GM19463 (cell line): ENCODE measurements at regions not wholly inside any gene's neighbourhood (a gene's known extent, or its start where the extent isn't known, plus 50 kb on each side); places are given as distances from the start of the nearest gene placed in this dataset.

Experiments used
- ATAC-seq: cut with Tn5 transposase; IDR thresholded peaks from one replicate; pipeline ENCODE4 v1.9.1; 2021; ENCODE audit warnings: mild to moderate bottlenecking, moderate library complexity; ENCODE audit not compliant: unreplicated experiment

DNA sequence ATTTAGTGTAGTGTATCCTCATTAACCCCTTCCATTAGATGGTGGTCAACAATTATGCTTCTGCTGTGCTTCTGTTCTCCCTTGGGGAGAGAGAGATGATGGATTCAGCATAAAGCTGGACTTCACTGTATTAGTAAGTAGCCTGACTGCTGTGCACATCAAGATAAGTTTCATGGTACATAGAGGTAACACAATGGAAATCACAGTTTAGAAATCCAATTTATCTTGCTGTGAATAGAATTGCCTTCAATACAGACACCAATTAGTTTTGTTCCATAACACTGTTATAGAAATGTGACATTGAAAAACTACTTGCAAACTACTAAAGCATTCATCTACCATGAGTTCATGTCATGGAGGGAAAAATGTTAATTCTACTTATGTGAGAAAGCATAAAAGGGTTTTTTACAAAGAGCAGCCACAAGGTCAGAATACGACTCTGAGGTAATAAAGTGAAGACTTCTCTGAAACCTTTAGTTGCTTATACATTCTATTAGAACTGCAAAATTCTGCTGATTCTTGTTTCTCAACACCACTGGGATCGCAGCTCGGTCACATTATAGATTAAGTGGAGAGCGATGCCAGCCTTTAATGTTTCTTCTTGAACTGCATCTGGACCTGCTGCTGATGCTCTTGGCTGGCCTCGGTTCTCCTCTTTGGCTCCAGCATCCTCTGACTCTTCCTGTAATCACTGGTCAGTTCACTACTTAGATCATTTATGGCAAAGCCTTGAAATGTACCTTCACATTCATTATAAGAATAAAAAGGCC, 190.8 kb downstream of the ATP23 start:
- ATAC-seq: no peak

- ATAC-seq: no peak
These were observed 197.1 kb downstream of the ATP23 start for GRCh38 chr12:58138424-58138823.

DNA sequence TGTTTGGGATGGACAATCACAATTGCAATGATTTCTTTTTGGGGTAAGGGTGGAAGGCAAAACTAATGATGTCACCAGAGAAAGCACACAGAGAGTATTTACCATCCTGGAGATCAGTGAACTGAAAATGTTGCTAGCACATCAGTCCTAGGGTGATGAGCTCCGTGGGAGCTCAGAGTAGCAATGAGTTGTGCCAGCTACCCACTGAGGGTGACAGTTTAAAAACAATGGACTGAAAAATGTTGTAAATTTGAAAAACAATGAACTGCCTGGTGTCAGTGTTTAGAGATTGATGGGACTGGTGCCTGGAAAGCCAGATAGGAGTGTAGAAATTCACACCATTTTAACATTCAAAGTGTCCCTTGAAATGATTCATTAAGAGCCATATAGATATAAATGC, 198.5 kb downstream of the ATP23 start:
- ATAC-seq: no peak

- ATAC-seq: no peak
These were observed 199.0 kb downstream of the ATP23 start for GRCh38 chr12:58140395-58140794.

DNA sequence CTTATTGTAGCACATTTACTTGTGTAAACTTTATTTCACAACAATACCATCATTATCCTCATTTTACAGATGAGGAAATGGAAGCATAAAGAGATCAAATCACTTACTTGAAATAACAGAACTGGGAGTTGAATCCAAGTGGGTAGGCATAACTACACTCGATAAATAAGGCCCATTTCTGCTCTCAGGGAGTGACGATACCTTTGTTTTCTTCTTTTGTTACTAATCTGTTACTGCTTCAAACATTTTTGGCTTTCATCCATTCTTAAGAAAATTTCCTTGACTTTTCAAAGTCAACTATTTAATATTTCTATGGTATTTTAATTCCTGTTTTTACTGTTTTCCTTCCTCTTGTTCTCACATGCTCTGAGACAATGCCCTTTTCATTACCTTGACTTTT, 201.6 kb downstream of the ATP23 start:
- ATAC-seq: no peak

DNA sequence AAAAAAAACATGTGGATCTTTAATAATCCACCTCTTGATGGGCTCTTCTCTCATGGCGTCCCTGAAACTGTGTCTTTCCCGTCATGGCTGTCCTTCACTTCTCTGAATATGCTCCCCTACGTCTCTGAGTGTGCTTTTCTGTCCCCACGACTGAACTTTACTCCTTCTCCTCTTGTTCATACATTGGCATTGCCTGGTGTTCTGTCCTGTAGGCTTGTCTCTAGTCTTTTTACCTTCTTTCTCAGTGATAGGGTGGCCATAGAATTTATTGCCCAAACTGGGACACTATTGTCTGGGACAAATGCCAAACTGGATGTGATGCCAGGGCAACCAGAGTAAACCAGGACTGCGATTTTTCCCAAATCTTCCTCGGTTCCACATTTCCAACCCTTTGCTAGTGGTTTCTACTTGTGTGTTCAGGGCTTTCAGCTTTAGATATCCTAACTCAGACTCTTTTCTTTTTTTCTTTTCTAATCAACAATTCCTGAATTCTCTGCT, 202.2 kb downstream of the ATP23 start:
- no peak for ATAC-seq

- no peak for ATAC-seq
These were observed 207.0 kb downstream of the ATP23 start for GRCh38 chr12:58148405-58148804.

DNA sequence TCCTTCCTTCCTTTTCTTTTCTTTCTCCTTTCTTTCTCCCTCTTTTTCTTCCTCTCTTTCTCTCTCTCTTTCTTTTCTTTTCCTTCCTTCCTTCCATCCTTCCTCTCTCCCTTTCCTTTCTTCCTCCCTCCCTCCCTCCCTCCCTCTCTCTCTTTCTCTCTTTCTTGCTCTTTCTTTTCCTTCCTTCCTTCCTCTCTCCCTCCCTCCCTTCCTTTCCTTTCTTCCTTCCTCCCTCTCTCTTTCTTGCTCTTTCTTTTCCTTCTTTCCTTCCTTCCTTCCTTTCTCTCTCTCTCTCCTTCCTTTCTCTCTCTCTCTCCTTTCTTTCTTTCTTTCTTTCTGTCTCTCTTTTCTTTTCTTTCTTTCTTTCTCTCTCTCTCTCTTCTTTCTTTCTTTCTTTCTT, 207.6 kb downstream of the ATP23 start:
- no peak for ATAC-seq

DNA sequence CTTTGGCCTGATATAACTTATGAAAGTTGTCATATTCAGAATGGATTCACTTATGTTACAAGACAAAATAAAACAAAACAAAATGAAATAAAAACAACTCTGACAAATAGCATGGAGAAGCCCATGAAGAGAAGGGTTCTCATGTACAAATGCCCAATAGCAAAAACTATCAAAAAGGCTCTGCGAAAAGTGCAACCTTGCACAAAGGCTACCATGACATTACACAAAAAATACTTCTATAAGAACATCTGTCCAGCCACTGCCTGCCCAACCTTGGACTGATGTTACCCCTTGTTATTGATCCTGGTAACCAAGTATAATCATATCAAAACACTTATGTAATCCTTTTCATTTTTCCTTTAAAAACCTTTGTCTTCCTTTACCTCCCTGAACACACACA, 213.0 kb downstream of the ATP23 start:
- ATAC-seq: no peak

DNA sequence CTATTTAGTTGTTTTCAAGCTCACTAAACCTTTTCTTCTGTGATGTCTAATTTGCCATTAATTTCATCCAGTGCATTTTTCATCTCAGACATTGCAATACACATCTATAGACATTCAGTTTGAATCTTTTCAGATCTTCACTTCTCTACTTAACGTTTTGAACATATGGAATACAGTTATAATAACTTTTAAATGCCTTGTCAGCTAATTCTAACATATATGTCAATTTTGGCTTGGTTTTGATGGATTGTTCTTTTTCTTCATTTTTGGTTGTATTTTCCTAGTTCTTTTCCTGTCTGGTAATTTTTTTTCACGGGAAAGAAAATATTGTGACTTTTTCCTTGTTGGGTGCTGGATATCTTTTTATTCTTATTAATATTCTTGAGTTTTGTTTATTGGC, 215.3 kb downstream of the ATP23 start:
- no peak for ATAC-seq

GRCh38 chr12:58159941-58160340, 218.6 kb downstream of the ATP23 start:
- no peak for ATAC-seq

DNA sequence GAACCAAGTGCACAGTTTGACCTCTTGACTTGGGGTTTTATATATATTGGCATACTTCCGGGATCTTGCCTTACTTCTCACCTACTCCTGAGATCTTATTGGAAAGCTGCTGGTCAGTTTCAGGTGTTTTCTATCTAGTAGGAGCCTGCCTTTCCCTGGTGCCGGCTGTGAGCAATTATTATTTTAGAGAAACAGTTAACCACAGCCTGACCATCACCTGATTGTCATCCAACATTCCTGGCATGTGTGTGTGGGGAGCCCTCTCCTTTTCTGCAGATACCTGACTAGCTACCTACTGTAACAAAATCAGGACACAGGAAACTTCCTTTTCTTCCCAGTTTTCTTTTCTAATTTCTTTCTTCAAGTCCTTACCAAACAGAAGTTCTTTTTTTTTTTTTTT, 220.4 kb downstream of the ATP23 start:
- ATAC-seq: no peak

DNA sequence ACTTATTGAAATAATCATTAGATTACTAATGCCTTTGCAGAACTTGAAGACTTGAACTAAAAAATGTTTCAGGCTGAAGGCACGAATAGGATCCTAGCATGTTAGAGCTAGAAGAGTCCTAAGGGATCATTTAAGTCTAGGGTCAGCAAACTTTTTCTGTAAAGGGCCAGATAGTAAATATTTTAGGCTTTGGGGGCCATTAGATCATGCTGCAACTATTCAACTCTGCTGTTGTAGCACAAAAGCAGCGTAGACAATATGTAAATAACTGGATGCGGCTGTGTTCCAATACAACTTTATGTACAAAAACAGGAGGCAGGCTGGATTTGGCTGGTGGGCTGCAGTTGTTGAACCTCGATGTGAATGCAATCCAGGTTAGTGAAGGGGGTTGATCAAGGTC, 221.7 kb downstream of the ATP23 start:
- ATAC-seq: no peak

DNA sequence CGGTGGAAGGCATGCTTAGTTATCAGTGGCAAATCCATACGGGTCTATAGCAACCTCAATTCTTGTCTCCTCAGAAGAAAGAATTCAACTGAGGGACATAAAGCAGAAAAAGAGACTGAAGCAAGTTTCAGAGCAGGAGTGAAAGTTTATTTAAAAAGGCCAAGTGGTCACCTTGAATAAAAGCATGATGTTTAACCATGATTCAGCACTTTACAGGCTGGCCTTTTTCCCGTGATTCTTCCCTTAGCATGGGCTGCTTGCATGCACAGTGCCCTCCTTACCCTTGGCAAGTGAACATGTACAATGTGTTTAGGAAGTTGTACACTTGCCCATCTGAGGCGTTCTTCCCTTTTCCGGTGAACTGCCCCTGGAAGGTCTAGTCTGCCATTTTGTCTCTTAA, 225.3 kb downstream of the ATP23 start:
- no peak for ATAC-seq

DNA sequence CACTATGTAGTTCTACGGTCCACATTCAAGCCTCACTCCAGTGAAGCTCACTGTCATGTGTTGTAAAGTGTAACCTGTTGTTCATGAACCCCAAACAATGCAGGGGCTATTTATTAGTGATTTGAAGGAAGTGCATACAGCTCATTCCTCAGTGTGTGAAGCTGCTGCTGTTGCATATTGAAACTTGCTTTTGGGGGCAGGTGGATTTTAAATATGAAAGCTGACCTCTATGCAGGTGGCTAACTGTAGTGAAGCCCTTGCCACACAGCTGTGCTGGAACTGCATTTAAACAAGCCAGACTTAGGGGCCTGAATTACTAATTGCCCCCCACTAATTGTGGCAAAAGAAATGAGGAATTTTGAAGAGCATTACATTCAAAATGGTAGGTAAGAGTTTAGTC, 226.3 kb downstream of the ATP23 start:
- no peak for ATAC-seq

- ATAC-seq: no peak
These were observed 228.5 kb downstream of the ATP23 start for GRCh38 chr12:58169826-58170225.

- ATAC-seq: no peak
These were observed 230.5 kb downstream of the ATP23 start for GRCh38 chr12:58171914-58172313.

DNA sequence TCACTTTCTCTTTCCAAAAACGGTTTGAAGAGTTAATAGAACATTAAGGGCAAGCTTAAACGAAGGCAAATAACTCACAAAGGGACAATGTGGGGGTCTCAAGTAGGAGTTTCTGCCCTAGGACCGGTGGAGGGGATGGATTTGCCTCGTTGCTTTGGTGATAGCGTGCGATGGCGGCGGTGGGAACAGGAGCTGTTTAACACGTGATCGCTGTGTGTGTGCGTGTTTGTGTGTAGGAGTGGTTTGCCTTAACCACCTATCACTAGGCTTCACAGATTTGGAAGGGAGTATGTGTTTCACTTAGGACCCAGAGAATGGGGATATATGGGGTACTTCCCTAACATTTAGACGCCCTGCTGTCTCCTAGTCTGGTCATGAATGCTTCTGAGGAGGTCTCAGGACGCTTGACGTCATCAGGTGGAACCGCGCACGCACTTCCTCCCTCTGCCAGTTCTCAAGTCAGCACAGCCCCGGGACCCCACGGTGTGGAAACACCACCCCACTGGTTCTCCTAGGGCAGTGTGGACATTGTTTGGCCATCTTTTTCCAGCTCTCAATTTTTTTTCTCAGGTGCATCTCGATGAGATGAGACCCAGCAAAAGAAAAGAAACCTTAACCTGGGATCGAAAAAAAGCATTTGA, 231.2 kb downstream of the ATP23 start:
- no peak for ATAC-seq

GRCh38 chr12:58174316-58174715, 232.9 kb downstream of the ATP23 start:
- no peak for ATAC-seq

DNA sequence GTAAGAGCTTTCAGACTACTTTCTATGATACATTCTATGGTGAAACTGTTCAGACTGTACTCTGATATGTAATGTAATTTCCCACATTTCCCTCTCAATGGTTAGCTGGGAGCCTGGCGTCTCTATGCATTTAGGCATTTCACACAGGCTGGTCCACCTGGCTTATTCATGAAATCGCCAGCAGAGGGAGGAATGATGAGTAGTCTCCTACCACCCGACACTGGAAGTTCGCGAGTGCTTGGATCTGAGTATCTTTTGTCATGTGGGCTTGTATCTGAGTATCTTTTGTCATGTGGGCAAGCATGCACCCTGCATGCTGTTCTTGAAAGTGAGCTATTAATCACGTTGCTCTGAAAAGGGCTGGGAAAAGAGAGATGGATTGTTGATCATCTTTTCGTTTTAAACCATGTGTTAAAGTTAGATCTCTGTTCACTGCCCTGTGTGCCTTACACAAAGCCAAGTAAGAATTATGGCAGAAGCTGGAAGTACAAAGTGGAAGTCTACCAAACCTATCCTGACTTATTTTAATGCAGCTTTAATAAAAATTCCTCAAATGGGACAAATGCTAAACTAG, 235.0 kb downstream of the ATP23 start:
- ATAC-seq: no peak

GRCh38 chr12:58177366-58177765, 236.0 kb downstream of the ATP23 start:
- ATAC-seq: no peak

DNA sequence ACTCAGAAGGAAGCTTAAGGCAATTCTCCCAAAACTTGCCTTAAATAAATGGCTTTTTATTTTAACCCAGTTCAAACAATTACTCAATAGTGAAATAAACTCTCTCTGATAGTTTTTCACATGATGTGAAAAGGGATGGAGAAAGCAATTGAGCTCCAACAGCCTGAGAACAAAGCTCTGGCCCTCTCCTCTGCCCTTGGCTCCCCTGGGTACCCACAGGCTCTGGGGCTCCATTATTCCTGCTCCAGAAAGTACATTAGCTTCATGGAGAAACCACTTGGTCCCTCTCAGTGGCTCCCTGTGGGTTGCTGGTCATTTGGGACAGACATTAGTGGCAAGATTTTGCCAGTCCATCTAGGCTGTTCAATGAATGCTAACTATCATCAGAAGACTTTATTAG, 242.8 kb downstream of the ATP23 start:
- no peak for ATAC-seq
